HG03108 (cell line): ENCODE measurements at regions not wholly inside any gene's neighbourhood (a gene's known extent, or its start where the extent isn't known, plus 50 kb on each side); places are given as distances from the start of the nearest gene placed in this dataset.

Experiments
- ATAC-seq: cut with Tn5 transposase; IDR thresholded peaks from one replicate; pipeline ENCODE4 v1.9.1; 2021; ENCODE audit warnings: moderate library complexity; ENCODE audit not compliant: unreplicated experiment

DNA sequence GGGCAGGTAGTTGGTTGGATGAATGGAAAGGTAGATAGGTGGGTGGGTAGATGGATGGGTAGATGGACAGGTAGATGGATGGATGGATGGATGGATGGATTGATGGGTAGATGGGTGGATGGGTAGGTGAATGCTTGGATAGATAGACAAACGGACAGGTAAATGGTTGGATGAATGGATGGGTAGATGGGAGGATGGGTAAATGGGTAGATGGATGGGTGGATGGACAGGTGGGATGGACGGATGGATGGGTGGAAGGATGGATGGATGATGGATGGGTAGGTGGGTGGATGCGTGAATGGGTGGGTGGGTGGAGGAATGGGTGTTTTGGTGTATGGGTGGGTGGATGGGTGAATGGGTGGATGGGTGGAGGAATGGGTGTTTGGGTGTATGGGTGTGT lies 50.1 kb upstream of the ASAP2 start:
- no peak for ATAC-seq

DNA sequence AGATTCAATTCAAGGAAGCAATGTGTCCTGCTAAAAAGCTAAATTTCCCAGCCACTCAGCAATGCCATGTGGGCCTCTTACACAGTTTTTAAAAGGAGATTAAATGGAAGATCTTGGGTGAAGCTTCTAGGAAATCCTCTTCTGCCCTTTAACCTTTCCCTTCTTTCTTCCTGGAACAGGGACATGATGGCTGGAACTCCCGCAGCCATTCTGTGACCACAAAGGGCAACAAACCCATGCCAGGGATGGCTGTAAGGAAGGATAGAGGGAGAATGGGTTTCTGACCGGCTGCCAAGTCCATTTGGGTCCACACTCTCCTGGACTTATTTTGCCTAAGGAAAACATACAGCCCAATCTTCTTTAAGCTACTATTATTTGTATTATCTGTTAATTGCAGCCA lies 52.6 kb upstream of the ASAP2 start:
- no peak for ATAC-seq

DNA sequence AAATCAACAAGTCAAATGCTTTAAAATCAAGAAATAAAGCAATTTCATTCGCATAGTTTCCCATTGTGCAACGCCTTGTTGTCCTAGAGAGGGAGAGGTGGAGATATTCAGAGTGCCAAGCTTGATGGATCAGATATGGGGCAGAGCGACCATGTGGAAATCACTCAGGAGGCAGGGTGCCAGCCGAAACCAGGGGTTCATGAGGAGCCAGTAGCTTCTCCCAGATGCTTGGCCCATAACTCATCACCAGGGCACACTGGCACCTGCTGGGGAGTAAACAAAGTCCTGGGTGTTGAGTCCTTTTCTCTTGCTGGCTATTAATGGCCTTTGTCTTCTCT lies 53.0 kb upstream of the ASAP2 start:
- no peak for ATAC-seq

- no peak for ATAC-seq
Measured at GRCh38 chr2:9152975-9153642, 53.5 kb upstream of the ASAP2 start.

DNA sequence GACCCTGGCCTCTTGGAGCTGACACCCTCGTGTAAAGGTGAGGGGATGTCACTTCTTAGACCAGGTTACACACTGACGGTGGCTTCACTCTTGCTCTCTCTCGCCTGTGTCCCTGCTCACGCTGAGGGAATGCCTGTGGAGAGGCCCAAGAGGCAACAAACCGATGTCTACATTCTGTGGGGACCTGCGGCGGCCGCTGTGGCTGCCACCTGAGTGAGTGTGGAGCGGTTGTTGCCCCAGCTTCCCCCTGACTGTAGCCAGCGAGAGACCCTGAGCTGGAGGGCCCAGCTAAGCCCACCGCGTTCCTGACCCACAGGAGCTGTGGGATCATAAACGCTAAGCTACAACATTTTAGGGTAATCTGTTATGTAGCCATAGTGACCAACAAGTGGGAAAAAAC lies 55.7 kb upstream of the ASAP2 start:
- no peak for ATAC-seq

- no peak for ATAC-seq
Measured at GRCh38 chr2:9150568-9150900, 56.1 kb upstream of the ASAP2 start.

DNA sequence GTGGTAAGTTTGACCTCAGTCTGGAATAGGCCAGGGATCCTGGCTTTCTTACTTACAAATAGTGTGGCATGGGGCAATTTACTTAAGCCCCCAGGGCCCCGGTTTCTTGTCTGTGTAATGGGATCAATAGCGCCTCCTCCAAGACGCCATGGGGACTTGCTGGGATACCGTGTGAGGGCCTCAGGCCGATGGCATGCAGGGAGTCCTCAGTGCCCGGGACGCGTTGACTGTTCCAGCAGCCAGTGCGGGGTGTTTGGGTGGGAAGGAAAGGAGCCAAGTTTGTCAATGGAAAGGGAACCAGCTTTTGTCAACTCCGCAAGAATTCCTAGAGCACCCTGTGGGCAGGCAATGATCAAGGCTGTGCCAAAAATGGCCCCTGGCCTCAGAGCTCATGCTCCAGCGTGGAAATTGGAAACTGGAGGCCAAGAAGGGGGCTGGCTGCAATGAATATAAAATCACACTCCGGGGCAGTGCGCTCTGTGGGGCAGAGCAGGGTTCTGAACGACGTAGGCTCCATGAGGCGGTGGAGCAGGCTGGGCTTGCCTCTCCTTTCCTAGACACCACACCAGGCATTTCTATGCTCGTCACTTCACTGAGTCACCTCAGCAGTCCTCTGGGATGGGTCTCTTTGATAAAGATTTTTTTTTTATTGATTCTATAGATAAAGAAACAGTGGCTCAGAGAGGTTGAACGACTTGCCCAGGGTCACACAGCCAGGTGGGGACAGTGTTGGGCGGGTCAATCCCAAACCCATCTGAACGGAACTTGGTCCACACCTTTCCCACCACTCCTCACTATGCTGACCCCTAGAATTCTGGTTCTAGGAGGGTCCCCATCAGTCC lies 56.7 kb upstream of the ASAP2 start:
- no peak for ATAC-seq

DNA sequence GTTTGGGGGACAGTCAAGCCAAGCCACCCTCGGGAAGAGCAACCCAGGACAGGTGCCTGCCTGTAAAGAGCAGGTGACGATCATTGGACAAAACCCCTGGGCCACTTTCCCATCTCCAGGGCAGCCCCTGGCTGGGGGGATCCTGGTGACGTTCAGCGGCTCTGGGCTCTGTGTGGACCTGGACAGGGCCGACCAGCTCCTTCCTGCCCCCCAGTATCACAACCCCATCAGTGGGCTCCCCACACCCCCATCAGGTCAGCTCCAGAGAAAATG lies 57.3 kb upstream of the ASAP2 start:
- ATAC-seq: no peak

DNA sequence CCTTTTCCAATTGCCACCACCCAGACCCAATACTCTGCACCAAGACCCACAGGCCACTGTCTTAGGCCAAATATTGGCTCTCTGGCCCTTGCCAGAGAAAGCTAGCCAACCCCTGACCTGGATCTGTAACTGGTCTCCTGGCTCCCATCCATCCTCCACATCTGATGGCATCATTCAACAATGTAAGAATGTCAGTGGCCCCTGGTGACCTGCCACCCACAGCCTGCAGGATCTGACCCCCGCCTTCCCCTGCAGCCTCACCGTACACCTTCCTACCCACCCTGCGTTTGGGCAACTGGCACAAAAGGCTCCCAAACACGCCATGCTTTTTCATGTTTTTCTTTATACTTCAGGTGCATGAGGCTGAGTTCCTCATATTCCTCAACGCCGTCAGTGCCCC lies 60.0 kb upstream of the ASAP2 start:
- ATAC-seq: no peak

DNA sequence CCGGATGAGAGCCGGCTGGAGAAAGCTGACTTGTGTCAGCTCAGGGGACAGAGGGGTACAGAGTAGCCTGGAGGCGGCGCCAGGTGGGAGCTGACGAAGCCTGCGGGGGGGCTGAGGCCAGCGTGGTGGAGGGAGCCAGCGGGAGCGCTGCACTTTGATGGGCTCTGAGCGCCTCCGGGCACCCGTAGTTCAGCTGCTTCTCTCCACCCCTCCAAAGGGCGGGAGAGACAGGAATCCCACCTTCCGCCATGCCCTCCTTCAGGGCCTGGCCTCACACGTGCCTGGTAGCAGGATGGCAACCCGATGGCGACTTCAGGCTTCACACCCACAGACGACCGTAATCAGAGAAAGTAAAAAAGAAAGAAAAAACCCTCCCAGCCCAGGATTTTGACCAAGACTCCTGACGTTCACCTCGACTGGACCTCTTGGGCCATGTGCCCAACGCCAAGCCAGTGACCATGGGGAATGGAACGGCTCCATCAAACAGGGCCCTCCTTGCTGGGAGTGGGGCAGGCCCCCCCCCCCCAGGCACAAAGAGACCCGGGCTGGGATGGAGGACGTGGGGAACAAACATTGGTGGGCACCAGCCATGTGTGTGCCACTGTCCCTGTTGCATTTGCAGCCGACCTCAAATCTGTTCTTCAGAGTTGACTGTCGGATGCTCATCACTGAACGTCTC lies 60.7 kb upstream of the ASAP2 start:
- no peak for ATAC-seq

GRCh38 chr2:9145109-9145751 lies 61.4 kb upstream of the ASAP2 start:
- no peak for ATAC-seq

GRCh38 chr2:9144617-9145016 lies 62.0 kb upstream of the ASAP2 start:
- no peak for ATAC-seq

GRCh38 chr2:9144046-9144445 lies 62.6 kb upstream of the ASAP2 start:
- ATAC-seq: no peak

DNA sequence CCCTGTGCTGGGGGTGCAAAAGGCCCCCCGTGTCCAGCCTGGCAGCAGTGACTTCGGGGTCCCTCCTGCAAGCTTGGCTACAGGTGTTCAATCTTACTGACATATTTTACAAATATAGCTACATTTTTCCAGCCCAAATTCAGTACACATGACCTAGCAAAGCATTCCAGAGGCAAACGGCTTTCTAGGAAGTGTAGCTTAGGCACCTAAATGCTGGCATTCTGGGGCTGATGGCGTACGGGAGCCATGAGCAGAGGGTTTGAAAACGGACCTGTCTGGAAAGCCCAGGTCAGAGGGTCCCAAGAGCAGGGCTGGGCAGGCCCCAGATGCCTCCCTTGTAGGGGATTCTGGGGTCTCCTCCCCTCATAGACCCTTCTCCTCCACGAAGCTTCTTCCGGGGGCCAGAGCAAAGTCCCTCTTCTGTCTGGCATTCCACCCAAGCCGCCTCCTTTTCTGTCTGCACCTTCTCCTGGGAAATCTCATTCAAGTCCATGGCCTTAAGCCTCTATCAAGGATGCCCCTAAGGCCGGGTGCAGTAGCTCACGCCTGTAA lies 63.3 kb upstream of the ASAP2 start:
- no peak for ATAC-seq

GRCh38 chr2:9142551-9143263 lies 63.9 kb upstream of the ASAP2 start:
- ATAC-seq: no peak

GRCh38 chr2:9141706-9142460 lies 64.7 kb upstream of the ASAP2 start:
- no peak for ATAC-seq

GRCh38 chr2:9141091-9141667 lies 65.4 kb upstream of the ASAP2 start:
- no peak for ATAC-seq

DNA sequence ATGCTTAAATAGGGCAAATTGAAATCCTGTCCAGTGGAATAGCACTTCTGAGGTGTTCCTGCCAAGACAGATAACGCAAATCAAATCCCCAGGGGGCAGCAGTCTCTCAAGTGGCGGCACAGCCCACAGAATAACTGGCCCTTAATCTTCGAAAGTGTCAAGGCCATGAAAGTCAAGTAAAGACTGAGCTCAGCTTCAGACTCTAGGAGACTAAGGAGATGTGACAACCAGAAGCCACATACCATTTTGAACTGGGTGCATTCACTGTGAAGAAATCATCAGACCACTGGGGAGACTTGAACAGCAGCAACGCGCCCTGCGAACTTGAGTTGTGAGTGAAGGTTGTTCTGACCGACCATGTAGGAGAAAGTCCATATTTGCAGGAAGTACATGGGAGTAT lies 66.0 kb upstream of the ASAP2 start:
- ATAC-seq: no peak

GRCh38 chr2:9139491-9140443 lies 66.8 kb upstream of the ASAP2 start:
- no peak for ATAC-seq
